Right atrium auricular region (tissue), 2 donors: ENCODE measurements at regions not wholly inside any gene's neighbourhood (a gene's known extent, or its start where the extent isn't known, plus 50 kb on each side); places are given as distances from the start of the nearest gene placed in this dataset.

ENCODE experiments used
- DNase-seq: peaks from one replicate; pipeline ENCODE4 v3.0.0-alpha.2; 2019; ENCODE audit warnings: low spot score
- H3K27ac ChIP-seq, 2 donors: fragments of 200-600 bp; sonication (generic); 1 replicate in 1 of 2; 2 replicates in 1 of 2; pipeline ENCODE4 v1.5.1; 2016 to 2019
- H3K27me3 ChIP-seq, 2 donors: fragments of 200-600 bp; sonication (generic); one replicate each; pipeline versions ENCODE4 v1.5.1 to v1.6.0; 2017 to 2019
- H3K36me3 ChIP-seq: fragments of 200-600 bp; sonication (generic); one replicate; pipeline ENCODE4 v1.5.1; 2016
- H3K4me1 ChIP-seq, 2 donors: fragments of 200-600 bp; sonication (generic); one replicate each; pipeline versions ENCODE4 v1.5.1 to v1.6.0; 2017 to 2019
- H3K4me3 ChIP-seq, 2 donors: fragments of 200-600 bp; sonication (generic); 1 replicate in 1 of 2; 2 replicates in 1 of 2; pipeline ENCODE4 v1.5.1; 2017 to 2019; ENCODE audit warnings: mild to moderate bottlenecking in 1 of 2, moderate library complexity in 1 of 2
- H3K9me3 ChIP-seq, 2 donors: fragments of 200-600 bp; sonication (generic); one replicate each; pipeline ENCODE4 v1.5.1; 2019
- TF ChIP-seq, protein P1 (sequence below), 2 donors: fragments of 200-600 bp; sonication (generic); IDR thresholded peaks; one replicate each; pipeline ENCODE4 v1.5.1; 2019; ENCODE audit warnings: antibody characterized with exemption in 2 of 2

DNA sequence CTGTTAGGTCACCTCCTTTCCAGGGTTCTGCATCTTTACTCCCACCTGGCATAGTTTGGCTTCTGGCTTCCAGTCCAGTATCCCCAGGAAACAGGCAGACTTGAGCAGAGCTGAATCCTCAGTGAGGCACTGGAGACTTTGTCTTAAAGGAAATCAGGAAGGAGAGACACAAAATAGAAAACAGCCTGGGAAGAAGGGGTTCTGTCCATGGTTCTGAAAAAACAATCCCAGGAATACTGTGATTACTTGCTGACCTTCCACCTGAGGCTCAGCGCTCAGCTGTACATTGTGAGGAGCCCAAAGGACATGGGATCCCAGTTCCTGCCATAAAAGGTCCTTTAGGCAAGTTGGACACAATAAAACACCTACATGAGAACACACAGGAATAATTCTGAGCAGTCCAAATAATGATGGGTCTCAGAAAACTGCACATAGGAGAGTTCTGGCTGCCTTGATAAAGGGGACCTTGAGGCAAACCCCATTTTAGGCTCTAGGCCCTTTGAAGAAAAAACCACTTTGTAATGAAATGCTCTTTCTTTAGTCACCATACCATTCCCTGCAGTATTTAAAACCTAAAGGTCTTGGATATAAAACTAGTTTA, 81.4 kb upstream of the CRHR1 start:
- Histone ChIP-seq H3K4me3 (no peak overlapping the region), H3K4me1 (no peaks in the 10 kb centered on the region), H3K36me3 (no peaks in the 10 kb centered on the region), H3K27ac (no peak overlapping the region), H3K27me3 (no peaks in the 10 kb centered on the region), H3K9me3 (no peaks in the 10 kb centered on the region)
- TF ChIP-seq, protein P1, sequence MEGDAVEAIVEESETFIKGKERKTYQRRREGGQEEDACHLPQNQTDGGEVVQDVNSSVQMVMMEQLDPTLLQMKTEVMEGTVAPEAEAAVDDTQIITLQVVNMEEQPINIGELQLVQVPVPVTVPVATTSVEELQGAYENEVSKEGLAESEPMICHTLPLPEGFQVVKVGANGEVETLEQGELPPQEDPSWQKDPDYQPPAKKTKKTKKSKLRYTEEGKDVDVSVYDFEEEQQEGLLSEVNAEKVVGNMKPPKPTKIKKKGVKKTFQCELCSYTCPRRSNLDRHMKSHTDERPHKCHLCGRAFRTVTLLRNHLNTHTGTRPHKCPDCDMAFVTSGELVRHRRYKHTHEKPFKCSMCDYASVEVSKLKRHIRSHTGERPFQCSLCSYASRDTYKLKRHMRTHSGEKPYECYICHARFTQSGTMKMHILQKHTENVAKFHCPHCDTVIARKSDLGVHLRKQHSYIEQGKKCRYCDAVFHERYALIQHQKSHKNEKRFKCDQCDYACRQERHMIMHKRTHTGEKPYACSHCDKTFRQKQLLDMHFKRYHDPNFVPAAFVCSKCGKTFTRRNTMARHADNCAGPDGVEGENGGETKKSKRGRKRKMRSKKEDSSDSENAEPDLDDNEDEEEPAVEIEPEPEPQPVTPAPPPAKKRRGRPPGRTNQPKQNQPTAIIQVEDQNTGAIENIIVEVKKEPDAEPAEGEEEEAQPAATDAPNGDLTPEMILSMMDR (IDR thresholded peaks at IDR 0.05), result no peak
- no peak for DNase-seq

DNA sequence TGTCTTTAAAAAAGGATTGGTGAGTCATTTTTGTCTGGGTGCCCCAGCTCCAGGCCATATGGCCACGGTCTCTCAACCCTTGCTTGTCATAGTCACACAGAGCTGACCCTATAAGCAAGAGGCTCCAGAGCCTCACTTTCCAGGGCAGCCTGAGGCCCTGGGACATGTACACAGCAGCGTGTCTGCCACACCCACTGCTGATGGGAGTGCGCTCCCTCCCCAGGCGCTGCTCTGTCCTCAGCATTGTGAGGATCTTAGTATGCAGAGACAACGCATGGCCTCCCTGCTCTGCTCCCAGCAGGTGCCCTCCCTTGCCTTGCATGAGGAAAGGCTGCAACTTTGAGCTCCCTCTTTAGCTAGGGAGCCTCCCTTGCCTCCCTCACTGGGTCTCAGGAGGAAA, 80.8 kb upstream of the CRHR1 start:
- Histone ChIP-seq H3K36me3 (no peaks in the 10 kb centered on the region), H3K27ac (no peak overlapping the region), H3K4me3 (no peak overlapping the region), H3K27me3 (no peaks in the 10 kb centered on the region), H3K4me1 (no peaks in the 10 kb centered on the region), H3K9me3 (no peaks in the 10 kb centered on the region)
- TF ChIP-seq, protein P1 (IDR thresholded peaks at IDR 0.05), result no peak
- DNase-seq, result no peak

DNA sequence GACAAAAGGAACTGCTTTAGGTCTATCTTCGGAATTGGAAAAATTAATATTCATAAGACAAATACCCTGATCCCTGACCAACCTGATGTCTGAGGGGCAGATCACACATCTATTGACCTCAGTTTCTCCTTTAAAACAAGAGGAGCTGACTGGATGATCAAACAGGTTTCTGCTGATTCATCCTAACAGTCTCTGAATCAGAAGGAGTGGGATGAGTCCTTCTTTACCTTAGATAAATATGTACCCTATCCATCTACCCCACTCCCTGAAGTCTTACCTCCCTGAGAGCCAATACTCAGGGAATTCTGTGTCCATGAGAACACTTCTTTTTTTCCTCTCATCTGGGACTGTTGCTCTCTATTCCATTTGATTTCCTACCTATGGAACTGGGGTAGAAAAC, 80.3 kb upstream of the CRHR1 start:
- H3K27me3 ChIP-seq, result no peaks in the 10 kb centered on the region
- TF ChIP-seq, protein P1 (IDR thresholded peaks at IDR 0.05), result no peak

DNA sequence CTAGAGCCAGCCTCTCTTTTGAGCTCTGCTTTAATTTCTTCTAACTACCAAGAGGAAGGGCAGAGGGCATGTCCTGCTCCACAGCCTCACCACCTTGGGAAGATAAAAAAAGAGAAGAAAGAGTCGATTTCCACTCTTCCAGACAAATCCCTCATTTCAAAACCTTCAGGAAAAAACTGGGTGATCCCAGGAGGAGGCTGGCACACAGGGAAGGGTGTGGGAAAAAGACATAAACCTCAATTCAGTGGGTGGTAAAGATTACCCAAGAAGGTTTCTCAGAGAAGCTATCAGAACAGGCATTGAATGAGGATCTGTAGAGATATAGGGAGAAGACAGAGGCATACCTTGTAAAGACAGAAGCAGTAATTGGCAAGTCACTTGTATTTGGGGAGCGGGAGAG, 79.9 kb upstream of the CRHR1 start:
- Histone ChIP-seq H3K4me3 (no peak overlapping the region), H3K36me3 (no peaks in the 10 kb centered on the region), H3K27me3 (no peaks in the 10 kb centered on the region), H3K27ac (no peak overlapping the region), H3K9me3 (no peaks in the 10 kb centered on the region), H3K4me1 (no peaks in the 10 kb centered on the region)
- TF ChIP-seq, protein P1 (IDR thresholded peaks at IDR 0.05), result no peak
- no peak for DNase-seq

More for the DNA sequence above, 80.3 kb upstream of the CRHR1 start:
- no peak for DNase-seq
- no peaks in the 10 kb centered on the region for H3K36me3 ChIP-seq
- H3K4me1 ChIP-seq, result no peaks in the 10 kb centered on the region
- H3K9me3 ChIP-seq, result no peaks in the 10 kb centered on the region
- H3K4me3 ChIP-seq, result no peak overlapping the region
- no peak overlapping the region for H3K27ac ChIP-seq

DNA sequence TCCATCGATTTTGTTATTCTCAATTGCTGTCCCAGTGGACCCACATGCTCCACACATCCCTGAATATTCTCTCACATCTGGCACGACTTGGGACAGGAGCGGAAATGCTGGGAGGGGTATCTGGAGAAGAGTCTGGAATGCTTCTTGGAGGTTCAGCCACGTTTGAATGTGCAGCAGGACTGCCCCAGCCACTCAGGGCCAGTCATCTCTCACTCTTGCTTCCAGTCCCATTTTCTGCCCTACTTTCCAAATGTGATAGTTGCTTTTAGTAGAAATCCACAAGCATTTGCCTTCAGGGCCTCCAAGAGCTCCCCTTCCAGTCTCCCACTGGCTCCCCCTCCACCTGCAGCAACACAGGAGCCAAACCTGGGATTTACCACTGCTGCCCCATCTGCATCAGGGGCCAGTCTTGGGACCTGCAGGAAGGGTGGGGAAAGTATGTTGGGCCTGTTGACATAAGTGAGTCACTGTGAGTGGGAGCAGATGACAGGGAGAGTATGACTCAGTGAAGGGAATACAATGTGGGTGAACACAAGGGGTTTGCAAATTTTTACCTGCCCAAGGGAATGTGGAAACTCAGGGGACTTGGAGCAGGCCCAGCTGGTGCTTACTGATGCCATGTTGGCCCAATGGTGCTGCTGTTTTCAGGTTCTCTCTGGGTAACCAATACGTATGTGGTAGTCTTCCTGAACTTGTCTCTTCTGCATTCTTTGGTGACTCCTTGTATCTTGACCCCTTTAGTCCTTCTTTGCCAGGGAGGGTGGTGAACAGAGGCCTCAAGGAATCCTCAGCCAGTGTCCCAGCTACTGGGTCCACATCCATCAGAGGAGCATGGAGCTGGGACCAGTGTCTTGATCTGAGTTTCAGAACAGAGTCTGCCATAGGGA, 78.8 kb upstream of the CRHR1 start:
- Histone ChIP-seq H3K4me3 (no peak overlapping the region), H3K36me3 (no peaks in the 10 kb centered on the region), H3K9me3 (no peaks in the 10 kb centered on the region), H3K27ac (no peak overlapping the region), H3K27me3 (no peaks in the 10 kb centered on the region), H3K4me1 (no peaks in the 10 kb centered on the region)
- TF ChIP-seq, protein P1 (IDR thresholded peaks at IDR 0.05), result no peak
- no peak for DNase-seq
